Dedifferentiated amniotic fluid mesenchymal stem cell (primary cell): ENCODE measurements at regions not wholly inside any gene's neighbourhood (a gene's known extent, or its start where the extent isn't known, plus 50 kb on each side); places are given as distances from the start of the nearest gene placed in this dataset.

Experiments used
- DNase-seq: peaks from one replicate; pipeline ENCODE4 v3.0.0-alpha.2; 2016; ENCODE audit errors: extremely low spot score

GRCh38 chr16:64412578-64413280 is 709.1 kb downstream of the CDH11 start:
- peak; percentile 31 for DNase-seq

GRCh38 chr16:64410306-64410705 is 711.6 kb downstream of the CDH11 start:
- no peak for DNase-seq

- no peak for DNase-seq
Observed at GRCh38 chr16:64409783-64410210, 712.1 kb downstream of the CDH11 start.

GRCh38 chr16:64408699-64409098 is 713.2 kb downstream of the CDH11 start:
- DNase-seq: no peak

- DNase-seq: no peak
Observed at GRCh38 chr16:64406770-64407181, 715.1 kb downstream of the CDH11 start.

- DNase-seq: no peak
Observed at GRCh38 chr16:64403352-64403751, 718.5 kb downstream of the CDH11 start.

- DNase-seq: no peak
Observed at GRCh38 chr16:64398793-64399192, 723.1 kb downstream of the CDH11 start.

- no peak for DNase-seq
Observed at GRCh38 chr16:64397945-64398508, 723.8 kb downstream of the CDH11 start.

- no peak for DNase-seq
Observed at GRCh38 chr16:64397042-64397441, 724.8 kb downstream of the CDH11 start.

GRCh38 chr16:64394061-64394460 is 727.8 kb downstream of the CDH11 start:
- no peak for DNase-seq

GRCh38 chr16:64392456-64392855 is 729.4 kb downstream of the CDH11 start:
- DNase-seq: no peak

- no peak for DNase-seq
Observed at GRCh38 chr16:64391063-64391600, 730.7 kb downstream of the CDH11 start.

- no peak for DNase-seq
Observed at GRCh38 chr16:64390102-64390501, 731.8 kb downstream of the CDH11 start.

- no peak for DNase-seq
Observed at GRCh38 chr16:64384636-64385035, 737.2 kb downstream of the CDH11 start.

GRCh38 chr16:64381979-64382378 is 739.9 kb downstream of the CDH11 start:
- DNase-seq: no peak

- no peak for DNase-seq
Observed at GRCh38 chr16:64380751-64381150, 741.1 kb downstream of the CDH11 start.

- DNase-seq: no peak
Observed at GRCh38 chr16:64375391-64375980, 746.4 kb downstream of the CDH11 start.

- no peak for DNase-seq
Observed at GRCh38 chr16:64370112-64370511, 751.8 kb downstream of the CDH11 start.

- DNase-seq: no peak
Observed at GRCh38 chr16:64365448-64365931, 756.4 kb downstream of the CDH11 start.

GRCh38 chr16:64364894-64365293 is 757.0 kb downstream of the CDH11 start:
- DNase-seq: no peak

- no peak for DNase-seq
Observed at GRCh38 chr16:64364416-64364815, 757.4 kb downstream of the CDH11 start.

- no peak for DNase-seq
Observed at GRCh38 chr16:64364016-64364415, 757.8 kb downstream of the CDH11 start.

GRCh38 chr16:64363039-64363438 is 758.8 kb downstream of the CDH11 start:
- DNase-seq: no peak
